Right lobe of liver (tissue), 4 donors: ENCODE measurements at regions not wholly inside any gene's neighbourhood (a gene's known extent, or its start where the extent isn't known, plus 50 kb on each side); places are given as distances from the start of the nearest gene placed in this dataset.

Experiments
- POLR2A ChIP-seq: fragments of 450-650 bp; IDR thresholded peaks from one replicate; pipeline ENCODE4 v1.6.1; 2017; ENCODE audit warnings: antibody characterized with exemption, mild to moderate bottlenecking
- TF ChIP-seq, protein P1 (sequence below), 4 donors: fragments of 200-600 bp in 3 of 4; fragments of 450-650 bp in 1 of 4; IDR thresholded peaks; one replicate each; pipeline versions ENCODE4 v1.5.1 to v1.8.0; 2016 to 2022; ENCODE audit warnings: antibody characterized with exemption in 4 of 4, mild to moderate bottlenecking in 2 of 4
- donor health status: DM: no; HTN: no; CAD: no.
- donor health status: DM: no; HTN: no; CAD: no.
- donor health status: DM: no; HTN: yes; CAD: no.

DNA sequence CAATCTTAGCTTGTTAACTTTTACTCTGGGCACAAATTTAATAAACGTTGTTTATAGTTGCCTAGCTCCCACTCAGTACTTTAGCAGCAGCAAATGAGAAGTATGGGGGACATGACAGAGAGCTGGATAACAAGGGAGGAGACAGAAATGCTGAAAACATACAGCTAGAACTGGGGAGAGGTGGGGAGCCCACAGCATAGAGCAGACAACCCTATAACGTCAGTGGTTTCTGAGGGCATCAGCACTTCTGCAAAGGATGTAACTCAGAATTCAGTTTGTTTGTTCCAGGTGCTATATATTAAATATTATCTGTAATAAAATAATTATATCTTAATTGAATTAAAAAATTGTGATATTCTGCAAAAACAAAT, 1098.7 kb upstream of the FANCL start:
- TF ChIP-seq, protein P1, sequence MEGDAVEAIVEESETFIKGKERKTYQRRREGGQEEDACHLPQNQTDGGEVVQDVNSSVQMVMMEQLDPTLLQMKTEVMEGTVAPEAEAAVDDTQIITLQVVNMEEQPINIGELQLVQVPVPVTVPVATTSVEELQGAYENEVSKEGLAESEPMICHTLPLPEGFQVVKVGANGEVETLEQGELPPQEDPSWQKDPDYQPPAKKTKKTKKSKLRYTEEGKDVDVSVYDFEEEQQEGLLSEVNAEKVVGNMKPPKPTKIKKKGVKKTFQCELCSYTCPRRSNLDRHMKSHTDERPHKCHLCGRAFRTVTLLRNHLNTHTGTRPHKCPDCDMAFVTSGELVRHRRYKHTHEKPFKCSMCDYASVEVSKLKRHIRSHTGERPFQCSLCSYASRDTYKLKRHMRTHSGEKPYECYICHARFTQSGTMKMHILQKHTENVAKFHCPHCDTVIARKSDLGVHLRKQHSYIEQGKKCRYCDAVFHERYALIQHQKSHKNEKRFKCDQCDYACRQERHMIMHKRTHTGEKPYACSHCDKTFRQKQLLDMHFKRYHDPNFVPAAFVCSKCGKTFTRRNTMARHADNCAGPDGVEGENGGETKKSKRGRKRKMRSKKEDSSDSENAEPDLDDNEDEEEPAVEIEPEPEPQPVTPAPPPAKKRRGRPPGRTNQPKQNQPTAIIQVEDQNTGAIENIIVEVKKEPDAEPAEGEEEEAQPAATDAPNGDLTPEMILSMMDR (IDR thresholded peaks at IDR 0.05): no peak
- no peak for TF ChIP-seq POLR2A
